HG03442 (cell line): ENCODE measurements at regions not wholly inside any gene's neighbourhood (a gene's known extent, or its start where the extent isn't known, plus 50 kb on each side); places are given as distances from the start of the nearest gene placed in this dataset.
"Not testable (repeated sequence)": the region's sequence is repeated elsewhere in the genome, so short reads cannot be mapped to it uniquely, and the experiment has no call there.

Experiments
- ATAC-seq: cut with Tn5 transposase; IDR thresholded peaks from one replicate; pipeline ENCODE4 v1.9.1; 2021; ENCODE audit warnings: mild to moderate bottlenecking, moderate library complexity; ENCODE audit not compliant: unreplicated experiment

GRCh38 chr7:138214926-138215325 lies 138.7 kb downstream of the AKR1D1 start:
- ATAC-seq = no peak

GRCh38 chr7:138220321-138220720 lies 144.1 kb downstream of the AKR1D1 start:
- ATAC-seq = not testable (repeated sequence)

GRCh38 chr7:138221388-138221787 lies 145.1 kb downstream of the AKR1D1 start:
- ATAC-seq = not testable (repeated sequence)

GRCh38 chr7:138223402-138223879 lies 147.2 kb downstream of the AKR1D1 start:
- ATAC-seq = no peak

GRCh38 chr7:138226001-138226476 lies 149.8 kb downstream of the AKR1D1 start:
- ATAC-seq = no peak

- ATAC-seq = no peak
Observed at GRCh38 chr7:138226745-138227279, 150.6 kb downstream of the AKR1D1 start.

- ATAC-seq = no peak
Observed at GRCh38 chr7:138228119-138228518, 151.9 kb downstream of the AKR1D1 start.

GRCh38 chr7:138228769-138229168 lies 152.5 kb downstream of the AKR1D1 start:
- ATAC-seq = no peak

GRCh38 chr7:138233189-138233588 lies 156.9 kb downstream of the AKR1D1 start:
- no peak for ATAC-seq

- ATAC-seq = no peak
Observed at GRCh38 chr7:138235207-138235606, 158.9 kb downstream of the AKR1D1 start.

- ATAC-seq = no peak
Observed at GRCh38 chr7:138237995-138238394, 161.7 kb downstream of the AKR1D1 start.

GRCh38 chr7:138238734-138239659 lies 162.7 kb downstream of the AKR1D1 start:
- no peak for ATAC-seq

GRCh38 chr7:138243430-138243829 lies 167.2 kb downstream of the AKR1D1 start:
- no peak for ATAC-seq

GRCh38 chr7:138243836-138244235 lies 167.6 kb downstream of the AKR1D1 start:
- ATAC-seq = no peak

GRCh38 chr7:138244606-138245005 lies 168.3 kb downstream of the AKR1D1 start:
- no peak for ATAC-seq

- no peak for ATAC-seq
Observed at GRCh38 chr7:138245216-138245615, 169.0 kb downstream of the AKR1D1 start.

GRCh38 chr7:138245682-138246081 lies 169.4 kb downstream of the AKR1D1 start:
- no peak for ATAC-seq

- no peak for ATAC-seq
Observed at GRCh38 chr7:138246428-138246827, 170.2 kb downstream of the AKR1D1 start.

GRCh38 chr7:138247081-138247480 lies 170.8 kb downstream of the AKR1D1 start:
- no peak for ATAC-seq

GRCh38 chr7:138247568-138248333 lies 171.5 kb downstream of the AKR1D1 start:
- ATAC-seq = no peak

- no peak for ATAC-seq
Observed at GRCh38 chr7:138248609-138249008, 172.3 kb downstream of the AKR1D1 start.
